ENCODE measurements at regions not wholly inside any gene's neighbourhood (a gene's known extent, or its start where the extent isn't known, plus 50 kb on each side); places are given as distances from the start of the nearest gene placed in this dataset.

DNA sequence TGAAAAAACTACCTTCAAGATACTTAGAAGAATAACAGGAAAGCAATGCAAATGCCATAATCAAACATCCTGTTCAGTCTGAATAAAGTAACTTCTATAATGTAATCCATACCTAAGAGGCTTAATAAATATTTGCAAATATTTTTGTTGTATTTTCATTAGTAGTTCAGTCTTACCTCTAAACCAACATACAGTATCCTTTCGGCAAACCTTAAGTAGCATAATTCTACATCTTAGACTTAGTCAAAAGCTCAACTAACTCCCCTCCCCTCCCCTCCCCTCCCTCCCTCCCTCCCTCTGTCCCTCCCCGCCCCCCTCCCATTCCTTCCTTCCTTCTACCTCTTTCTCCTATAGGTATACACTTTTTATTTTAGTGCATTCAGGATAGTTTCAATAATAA, 1373.2 kb downstream of the SUCLG1 start:
- DNase-seq (ENCODE audit: low spot score) = no peak
- TF ChIP-seq, protein P1, sequence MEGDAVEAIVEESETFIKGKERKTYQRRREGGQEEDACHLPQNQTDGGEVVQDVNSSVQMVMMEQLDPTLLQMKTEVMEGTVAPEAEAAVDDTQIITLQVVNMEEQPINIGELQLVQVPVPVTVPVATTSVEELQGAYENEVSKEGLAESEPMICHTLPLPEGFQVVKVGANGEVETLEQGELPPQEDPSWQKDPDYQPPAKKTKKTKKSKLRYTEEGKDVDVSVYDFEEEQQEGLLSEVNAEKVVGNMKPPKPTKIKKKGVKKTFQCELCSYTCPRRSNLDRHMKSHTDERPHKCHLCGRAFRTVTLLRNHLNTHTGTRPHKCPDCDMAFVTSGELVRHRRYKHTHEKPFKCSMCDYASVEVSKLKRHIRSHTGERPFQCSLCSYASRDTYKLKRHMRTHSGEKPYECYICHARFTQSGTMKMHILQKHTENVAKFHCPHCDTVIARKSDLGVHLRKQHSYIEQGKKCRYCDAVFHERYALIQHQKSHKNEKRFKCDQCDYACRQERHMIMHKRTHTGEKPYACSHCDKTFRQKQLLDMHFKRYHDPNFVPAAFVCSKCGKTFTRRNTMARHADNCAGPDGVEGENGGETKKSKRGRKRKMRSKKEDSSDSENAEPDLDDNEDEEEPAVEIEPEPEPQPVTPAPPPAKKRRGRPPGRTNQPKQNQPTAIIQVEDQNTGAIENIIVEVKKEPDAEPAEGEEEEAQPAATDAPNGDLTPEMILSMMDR (IDR thresholded peaks at IDR 0.05; ENCODE audit: extremely low read depth, missing control alignments) = no peak

GRCh38 chr2:83081826-83082690, 1377.0 kb downstream of the SUCLG1 start:
- TF ChIP-seq, protein P1 (IDR thresholded peaks at IDR 0.05; ENCODE audit: extremely low read depth, missing control alignments) = no peak
- DNase-seq (ENCODE audit: low spot score) = no peak

DNA sequence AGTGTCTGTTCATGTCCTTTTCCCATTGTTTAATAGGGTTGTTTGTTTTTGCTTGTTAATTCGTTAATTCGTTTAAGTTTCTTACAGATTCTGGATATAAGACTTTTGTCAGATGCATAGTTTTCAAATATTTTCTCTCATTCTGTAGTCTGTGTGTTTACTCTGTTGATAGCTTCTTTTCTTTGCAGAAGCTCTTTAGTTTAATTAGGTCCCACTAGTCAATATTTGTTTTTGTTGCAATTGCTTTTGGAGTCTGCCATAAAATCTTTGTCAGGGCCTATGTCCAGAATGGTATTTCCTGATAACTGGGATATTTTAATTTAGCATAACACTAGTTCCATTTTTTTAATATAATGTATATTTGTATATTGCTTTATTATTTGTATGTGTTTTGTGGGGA, 1380.1 kb downstream of the SUCLG1 start:
- no peak for DNase-seq (ENCODE audit: low spot score)
- TF ChIP-seq, protein P1 (IDR thresholded peaks at IDR 0.05; ENCODE audit: extremely low read depth, missing control alignments) = no peak

DNA sequence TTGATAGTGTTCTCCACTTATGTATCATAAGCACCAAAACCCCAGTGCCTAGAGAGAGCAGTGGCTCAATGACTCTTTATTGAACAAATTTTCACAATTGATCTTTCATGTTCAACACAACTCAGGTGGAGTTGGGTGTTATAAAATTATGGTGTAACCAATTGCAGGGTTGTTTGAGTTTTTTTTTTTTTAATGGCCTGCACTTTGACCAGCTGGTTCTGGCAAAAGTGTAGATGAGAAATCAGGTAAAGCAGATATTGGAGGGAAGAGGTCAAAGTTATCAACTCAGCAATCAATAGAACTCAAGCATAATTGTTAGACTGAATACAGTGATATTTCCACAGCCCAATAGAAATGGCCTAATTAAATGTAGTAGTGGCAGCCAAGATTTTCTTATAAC, 1386.3 kb downstream of the SUCLG1 start:
- TF ChIP-seq, protein P1 (IDR thresholded peaks at IDR 0.05; ENCODE audit: extremely low read depth, missing control alignments) = no peak
- no peak for DNase-seq (ENCODE audit: low spot score)

GRCh38 chr2:83071914-83072313, 1387.2 kb downstream of the SUCLG1 start:
- DNase-seq (ENCODE audit: low spot score) = no peak

DNA sequence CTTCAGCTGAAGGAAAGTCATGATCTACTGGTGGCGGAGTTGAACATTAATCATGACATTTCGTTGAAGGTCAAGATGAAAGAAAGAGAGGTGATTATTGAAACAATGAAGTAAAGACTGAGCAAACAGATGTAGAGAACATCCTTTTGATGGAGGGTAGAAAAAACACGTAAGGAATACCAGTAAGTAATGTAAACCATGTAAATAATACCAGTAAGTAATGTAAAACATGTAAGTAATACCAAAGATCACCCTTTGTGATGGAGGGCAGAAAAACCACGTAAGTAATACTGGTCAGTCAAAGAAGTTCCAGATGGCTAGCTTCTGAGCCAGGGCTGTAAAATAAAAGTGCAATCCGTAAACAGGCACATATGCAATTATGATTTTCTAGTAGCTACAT, 1387.7 kb downstream of the SUCLG1 start:
- no peak for DNase-seq (ENCODE audit: low spot score)
- TF ChIP-seq, protein P1 (IDR thresholded peaks at IDR 0.05; ENCODE audit: extremely low read depth, missing control alignments) = no peak

More at GRCh38 chr2:83071914-83072313, 1387.2 kb downstream of the SUCLG1 start:
- TF ChIP-seq, protein P1 (IDR thresholded peaks at IDR 0.05; ENCODE audit: extremely low read depth, missing control alignments) = no peak

- TF ChIP-seq, protein P1 (IDR thresholded peaks at IDR 0.05; ENCODE audit: extremely low read depth, missing control alignments) = no peak
Observed at GRCh38 chr2:83069724-83070123, 1389.4 kb downstream of the SUCLG1 start.

More at GRCh38 chr2:83069724-83070123, 1389.4 kb downstream of the SUCLG1 start:
- no peak for DNase-seq (ENCODE audit: low spot score)

Data from GM20000 (cell line).